BLaER1 (cell line): ENCODE measurements at regions not wholly inside any gene's neighbourhood (a gene's known extent, or its start where the extent isn't known, plus 50 kb on each side); places are given as distances from the start of the nearest gene placed in this dataset.

Experiments
- H3K27ac ChIP-seq: shearing (Covaris generic); formaldehyde crosslinking; 2 replicates; pipeline ENCODE4 v1.8.1; 2022
- H3K27me3 ChIP-seq: shearing (Covaris generic); formaldehyde crosslinking; 2 replicates; pipeline ENCODE4 v1.8.1; 2022
- H3K36me3 ChIP-seq: shearing (Covaris generic); formaldehyde crosslinking; 2 replicates; pipeline ENCODE4 v1.8.1; 2022
- H3K4me1 ChIP-seq: shearing (Covaris generic); formaldehyde crosslinking; 2 replicates; pipeline ENCODE4 v1.8.1; 2022
- H3K4me2 ChIP-seq: shearing (Covaris generic); formaldehyde crosslinking; 2 replicates; pipeline ENCODE4 v1.8.1; 2022
- H3K4me3 ChIP-seq: shearing (Covaris generic); formaldehyde crosslinking; 2 replicates; pipeline ENCODE4 v1.8.1; 2022
- H3K9ac ChIP-seq: shearing (Covaris generic); formaldehyde crosslinking; 2 replicates; pipeline ENCODE4 v1.8.1; 2022
- H3K9me3 ChIP-seq: shearing (Covaris generic); formaldehyde crosslinking; 2 replicates; pipeline ENCODE4 v1.8.1; 2022
- H4K20me1 ChIP-seq: shearing (Covaris generic); formaldehyde crosslinking; 2 replicates; pipeline ENCODE4 v1.8.1; 2022
- Cebpa-rat ChIP-seq: shearing (Covaris generic); IDR thresholded peaks from 2 replicates; pipeline ENCODE4 v1.8.1; 2022

DNA sequence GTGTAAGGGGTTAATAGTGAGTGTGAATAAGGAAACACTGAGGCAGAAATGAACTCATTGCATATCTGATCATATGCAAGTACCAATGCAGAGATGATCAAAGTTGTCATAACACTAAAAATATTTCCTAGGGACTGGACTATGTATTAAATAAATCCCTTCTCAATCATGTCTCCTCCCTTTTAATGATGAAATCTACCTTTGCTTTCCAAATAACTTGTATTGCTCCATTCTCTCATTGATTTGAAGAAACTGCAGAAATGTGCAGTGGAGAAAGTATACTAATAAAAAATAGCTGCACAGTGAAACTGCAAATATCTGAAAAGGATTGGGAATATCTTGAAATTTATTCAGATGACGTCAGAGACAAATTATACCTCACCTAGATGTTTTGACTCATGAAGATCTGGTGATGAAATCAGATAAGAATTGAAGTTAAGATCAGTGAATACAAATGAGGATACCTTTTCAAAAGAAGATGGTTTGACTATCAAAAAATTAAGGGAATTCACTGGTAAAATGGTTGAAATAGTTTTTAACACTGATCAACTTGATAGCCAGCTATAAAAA, 1264.9 kb upstream of the USP15 start:
- Histone ChIP-seq H3K27me3 (no peaks in the 10 kb centered on the region), H4K20me1 (no peaks in the 10 kb centered on the region), H3K9me3 (peaks cover 5% of the 10 kb centered on the region; the same call in 1 of the 2 replicates), H3K4me1 (0 out of 2 replicates have a peak, but pooled peaks cover 6% of the 10 kb centered on the region), H3K4me3 (no peak overlapping the region), H3K36me3 (no peaks in the 10 kb centered on the region), H3K9ac (no peak overlapping the region), H3K27ac (no peak overlapping the region), H3K4me2 (no peak overlapping the region)
- TF ChIP-seq Cebpa-rat: no peak

DNA sequence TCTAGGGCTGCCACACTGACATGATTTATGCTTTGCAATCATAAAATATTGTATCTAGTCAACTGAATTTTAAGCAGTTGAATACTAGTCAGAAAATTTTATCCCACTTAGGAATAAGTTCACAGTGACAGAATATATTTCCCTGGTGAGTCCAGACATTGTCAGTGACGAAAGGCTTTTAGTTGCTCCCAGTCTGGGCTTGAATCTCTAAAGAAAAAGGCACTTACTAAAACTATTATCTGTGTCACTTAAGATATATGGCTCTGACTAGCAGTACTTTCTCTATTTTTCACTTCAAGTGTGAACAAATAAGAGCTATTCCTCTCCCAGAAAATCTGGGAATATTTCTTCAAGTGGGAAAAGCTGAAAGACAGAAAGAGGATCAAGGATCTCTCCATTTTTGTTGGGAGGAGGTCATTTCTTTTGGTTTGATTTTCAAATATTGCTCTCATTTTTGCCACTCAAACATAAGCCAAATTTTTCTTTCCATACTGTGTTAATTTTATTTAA, 1262.3 kb upstream of the USP15 start:
- no peak overlapping the region for H3K9ac ChIP-seq
- H3K27ac ChIP-seq: no peak overlapping the region
- TF ChIP-seq Cebpa-rat: no peak
- no peaks in the 10 kb centered on the region for H3K36me3 ChIP-seq
- H3K27me3 ChIP-seq: no peaks in the 10 kb centered on the region
- H3K4me1 ChIP-seq: no peaks in the 10 kb centered on the region
- H3K4me3 ChIP-seq: no peak overlapping the region
- no peaks in the 10 kb centered on the region for H4K20me1 ChIP-seq
- no peak overlapping the region for H3K4me2 ChIP-seq
- peaks cover 5% of the 10 kb centered on the region; the same call in 1 of the 2 replicates for H3K9me3 ChIP-seq

DNA sequence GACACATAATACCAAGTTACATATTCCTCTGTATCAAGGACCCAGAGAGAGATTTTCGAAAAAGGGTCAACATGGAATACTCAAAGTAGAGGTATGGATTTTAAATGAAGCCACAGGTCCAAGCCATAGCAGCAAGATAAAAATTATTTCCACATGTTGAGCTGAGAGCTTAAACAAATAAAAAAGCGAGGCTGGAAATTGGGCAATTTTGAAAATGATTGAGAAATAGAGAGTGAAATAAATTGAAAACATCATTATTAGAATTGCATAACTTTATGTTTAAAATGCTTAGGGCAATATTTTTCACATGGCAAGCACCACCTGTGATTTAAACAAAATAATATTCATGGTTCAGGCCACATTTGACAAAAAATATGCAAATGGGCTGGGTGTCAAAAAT, 1251.0 kb upstream of the USP15 start:
- H3K4me2 ChIP-seq: no peak overlapping the region
- no peaks in the 10 kb centered on the region for H4K20me1 ChIP-seq
- no peak for TF ChIP-seq Cebpa-rat
- H3K9ac ChIP-seq: no peak overlapping the region
- no peaks in the 10 kb centered on the region for H3K36me3 ChIP-seq
- no peaks in the 10 kb centered on the region for H3K27me3 ChIP-seq
- no peaks in the 10 kb centered on the region for H3K4me1 ChIP-seq
- no peaks in the 10 kb centered on the region for H3K9me3 ChIP-seq
- H3K27ac ChIP-seq: no peak overlapping the region
- H3K4me3 ChIP-seq: no peak overlapping the region

DNA sequence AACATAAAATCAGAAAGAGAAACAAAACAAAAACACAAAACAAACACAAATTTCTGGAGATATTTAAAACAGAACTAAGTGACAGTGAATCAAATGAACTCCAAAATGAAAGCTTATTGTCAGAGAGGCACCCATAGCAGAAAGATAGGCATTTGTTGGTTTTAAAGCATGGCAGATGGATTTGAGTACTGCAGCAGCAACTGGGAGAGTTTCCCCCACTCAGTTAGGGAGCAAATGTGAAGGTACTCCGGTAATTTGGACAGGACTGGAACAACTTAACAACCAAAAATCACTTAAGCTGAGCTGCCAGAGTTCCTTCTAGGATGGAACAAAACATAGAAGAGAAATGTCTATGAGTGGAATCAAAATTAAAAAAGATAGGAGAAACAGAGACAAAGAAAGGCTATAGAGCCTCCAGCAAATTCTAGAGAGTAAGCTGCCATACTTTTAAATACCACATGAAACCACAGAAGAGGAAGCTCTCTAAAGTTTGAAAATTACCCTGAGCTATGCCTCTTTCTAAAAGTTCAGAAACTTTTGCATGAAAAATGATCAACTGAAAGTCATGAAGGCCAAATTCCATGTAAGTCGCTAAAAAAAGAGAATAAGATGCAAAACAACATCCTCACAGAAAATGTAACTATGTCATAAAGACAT, 1248.3 kb upstream of the USP15 start:
- Histone ChIP-seq H3K4me3 (no peak overlapping the region), H3K9me3 (no peaks in the 10 kb centered on the region), H3K4me2 (no peak overlapping the region), H3K27ac (no peak overlapping the region), H4K20me1 (no peaks in the 10 kb centered on the region), H3K4me1 (no peaks in the 10 kb centered on the region), H3K9ac (no peak overlapping the region), H3K36me3 (no peaks in the 10 kb centered on the region), H3K27me3 (no peaks in the 10 kb centered on the region)
- no peak for TF ChIP-seq Cebpa-rat

DNA sequence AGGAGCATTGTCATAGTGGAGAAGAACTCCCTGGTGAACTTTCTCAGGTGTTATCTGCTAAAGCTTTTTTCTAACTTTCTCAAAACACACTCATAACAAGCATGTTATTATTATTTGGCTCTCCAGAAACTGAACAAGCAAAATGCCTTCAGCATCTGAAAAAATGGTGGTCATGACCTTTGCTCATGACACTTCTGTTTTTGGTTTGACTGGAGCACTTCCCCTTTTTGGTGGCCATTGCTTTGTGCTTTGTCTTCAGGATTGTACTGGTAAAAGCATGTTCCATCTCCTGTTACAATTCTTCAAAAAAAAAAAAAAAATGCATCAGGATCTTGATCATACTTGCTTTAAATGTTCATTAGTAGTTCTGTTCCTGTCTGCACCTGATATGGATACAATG, 1241.6 kb upstream of the USP15 start:
- no peak overlapping the region for H3K4me2 ChIP-seq
- no peaks in the 10 kb centered on the region for H3K36me3 ChIP-seq
- H3K4me3 ChIP-seq: no peak overlapping the region
- no peaks in the 10 kb centered on the region for H3K4me1 ChIP-seq
- H4K20me1 ChIP-seq: no peaks in the 10 kb centered on the region
- no peak overlapping the region for H3K27ac ChIP-seq
- H3K9ac ChIP-seq: no peak overlapping the region
- no peaks in the 10 kb centered on the region for H3K27me3 ChIP-seq
- peaks cover 6% of the 10 kb centered on the region; the same call in 1 of the 2 replicates for H3K9me3 ChIP-seq
- TF ChIP-seq Cebpa-rat: no peak

DNA sequence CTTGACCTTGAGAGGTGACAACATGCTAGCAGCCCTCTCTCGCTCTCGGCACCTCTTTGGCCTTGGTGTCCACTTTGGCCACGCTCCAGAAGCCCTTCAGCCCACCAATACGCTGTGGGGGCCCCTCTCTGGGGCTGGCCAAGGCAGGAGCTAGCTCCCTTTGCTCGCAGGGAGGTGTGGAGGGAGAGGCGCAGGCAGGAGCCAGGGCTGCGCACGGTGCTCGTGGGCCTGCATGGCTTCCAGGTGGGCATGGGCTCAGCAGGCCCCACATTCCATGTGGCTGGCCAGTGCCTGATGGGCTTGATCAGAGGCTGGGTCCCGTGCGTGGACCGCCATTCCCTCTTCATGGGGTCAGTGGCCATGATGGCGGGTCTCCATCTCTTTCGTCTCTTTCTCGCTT, 1237.0 kb upstream of the USP15 start:
- H3K36me3 ChIP-seq: no peaks in the 10 kb centered on the region
- H3K27me3 ChIP-seq: no peaks in the 10 kb centered on the region
- H3K4me2 ChIP-seq: no peak overlapping the region
- H4K20me1 ChIP-seq: no peaks in the 10 kb centered on the region
- H3K9ac ChIP-seq: no peak overlapping the region
- TF ChIP-seq Cebpa-rat: no peak
- no peak overlapping the region for H3K4me3 ChIP-seq
- H3K9me3 ChIP-seq: peaks cover 13% of the 10 kb centered on the region; the same call in 1 of the 2 replicates
- no peak overlapping the region for H3K27ac ChIP-seq
- H3K4me1 ChIP-seq: no peaks in the 10 kb centered on the region

DNA sequence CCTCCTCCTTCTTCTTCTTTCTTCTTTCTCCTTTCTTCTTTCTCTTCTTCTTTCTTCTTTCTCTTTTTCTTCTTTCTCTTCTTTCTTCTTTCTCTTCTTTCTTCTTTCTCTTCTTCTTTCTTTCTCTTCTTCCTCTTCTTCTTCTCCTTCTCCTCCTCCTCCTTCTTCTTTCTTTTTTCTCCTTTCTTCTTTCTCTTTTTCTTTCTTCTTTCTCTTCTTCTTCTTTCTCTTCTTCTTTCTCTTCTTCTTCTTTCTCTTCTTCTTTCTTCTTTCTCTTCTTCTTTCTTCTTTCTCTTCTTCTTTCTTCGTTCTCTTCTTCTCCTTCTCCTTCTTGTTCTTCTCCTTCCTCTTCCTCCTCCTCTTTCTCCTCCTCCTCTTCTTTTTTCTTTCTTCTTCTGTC, 1230.7 kb upstream of the USP15 start:
- H3K36me3 ChIP-seq: no peaks in the 10 kb centered on the region
- H3K4me1 ChIP-seq: no peaks in the 10 kb centered on the region
- H3K4me2 ChIP-seq: no peak overlapping the region
- H3K27ac ChIP-seq: no peak overlapping the region
- no peaks in the 10 kb centered on the region for H3K27me3 ChIP-seq
- peaks cover 6% of the 10 kb centered on the region; the same call in 1 of the 2 replicates for H3K9me3 ChIP-seq
- H3K9ac ChIP-seq: no peak overlapping the region
- H4K20me1 ChIP-seq: no peaks in the 10 kb centered on the region
- no peak overlapping the region for H3K4me3 ChIP-seq
- no peak for TF ChIP-seq Cebpa-rat

DNA sequence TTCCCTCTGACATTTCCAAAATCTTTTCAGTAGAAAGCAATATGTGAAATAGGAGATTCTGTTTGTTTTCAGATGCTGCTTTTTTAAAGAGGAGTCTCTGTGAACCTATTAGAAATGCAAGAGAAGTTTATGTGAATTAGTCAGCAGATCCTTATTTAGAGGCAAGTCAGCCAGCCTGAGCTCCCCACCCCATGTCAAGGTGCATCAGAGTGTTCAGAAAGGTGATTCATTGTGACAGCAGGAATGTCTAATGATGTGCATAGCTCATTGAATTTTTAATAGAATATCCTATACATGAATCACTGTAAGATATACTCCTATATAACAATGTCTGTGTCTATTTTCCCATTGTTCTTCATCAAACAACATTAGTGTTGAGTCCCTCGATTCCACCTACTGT, 1222.4 kb upstream of the USP15 start:
- Histone ChIP-seq H3K27ac (no peak overlapping the region), H3K4me1 (no peaks in the 10 kb centered on the region), H3K4me2 (no peak overlapping the region), H3K9ac (no peak overlapping the region), H3K36me3 (no peaks in the 10 kb centered on the region), H3K9me3 (no peaks in the 10 kb centered on the region), H3K27me3 (no peaks in the 10 kb centered on the region), H3K4me3 (no peak overlapping the region), H4K20me1 (no peaks in the 10 kb centered on the region)
- TF ChIP-seq Cebpa-rat: no peak

DNA sequence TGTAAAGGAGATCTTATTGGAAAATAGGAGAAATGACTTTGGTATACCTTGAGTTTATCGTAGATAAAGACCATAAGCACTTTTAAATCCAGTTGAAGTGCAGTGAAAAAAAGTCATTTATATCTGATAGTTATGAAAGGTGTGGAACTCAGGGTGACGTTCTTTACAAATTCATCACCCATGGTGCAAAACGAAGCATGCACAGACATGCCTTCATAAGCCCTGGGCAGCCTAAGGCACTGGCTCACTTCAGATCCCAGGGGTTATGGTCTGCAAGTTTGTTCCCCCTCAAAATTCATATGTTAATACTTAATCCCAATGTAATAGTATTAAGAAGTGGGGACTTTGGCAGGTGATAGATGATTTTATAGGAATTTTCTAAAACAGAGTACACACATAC, 1216.4 kb upstream of the USP15 start:
- H3K4me2 ChIP-seq: no peak overlapping the region
- H3K27me3 ChIP-seq: no peaks in the 10 kb centered on the region
- no peaks in the 10 kb centered on the region for H3K9me3 ChIP-seq
- no peaks in the 10 kb centered on the region for H3K4me1 ChIP-seq
- no peak for TF ChIP-seq Cebpa-rat
- H3K36me3 ChIP-seq: no peaks in the 10 kb centered on the region
- no peaks in the 10 kb centered on the region for H4K20me1 ChIP-seq
- no peak overlapping the region for H3K9ac ChIP-seq
- no peak overlapping the region for H3K27ac ChIP-seq
- no peak overlapping the region for H3K4me3 ChIP-seq

DNA sequence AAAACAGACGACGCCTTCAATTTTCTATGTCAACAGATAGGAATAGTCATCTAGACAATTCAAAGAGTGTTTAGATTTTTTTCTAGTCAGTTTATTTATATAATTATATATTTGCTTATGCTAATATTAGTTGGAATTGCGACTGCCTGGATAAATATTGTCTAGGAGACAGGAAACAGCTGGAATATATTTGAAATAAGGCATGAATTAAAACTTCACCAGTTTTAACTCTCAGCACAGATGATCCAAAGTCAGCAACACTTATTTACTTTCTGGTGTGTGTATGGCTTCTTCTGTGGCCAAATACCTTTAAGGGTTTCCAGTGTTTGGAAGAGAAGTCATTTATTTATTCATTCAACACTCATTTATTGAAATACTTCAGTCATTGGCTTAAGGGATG, 1215.4 kb upstream of the USP15 start:
- Histone ChIP-seq H3K27ac (no peak overlapping the region), H3K27me3 (no peaks in the 10 kb centered on the region), H3K36me3 (no peaks in the 10 kb centered on the region), H3K9me3 (no peaks in the 10 kb centered on the region), H3K4me1 (no peaks in the 10 kb centered on the region), H3K4me3 (no peak overlapping the region), H4K20me1 (no peaks in the 10 kb centered on the region), H3K4me2 (no peak overlapping the region), H3K9ac (no peak overlapping the region)
- TF ChIP-seq Cebpa-rat: no peak
